Urothelium cell line (cell line): ENCODE measurements at regions not wholly inside any gene's neighbourhood (a gene's known extent, or its start where the extent isn't known, plus 50 kb on each side); places are given as distances from the start of the nearest gene placed in this dataset.
"Not testable (repeated sequence)": the region's sequence is repeated elsewhere in the genome, so short reads cannot be mapped to it uniquely, and the experiment has no call there.

Experiments
- DNase-seq: peaks from one replicate; pipeline ENCODE4 v3.0.0; 2011; ENCODE audit warnings: low spot score, mixed read lengths
- FAIRE-seq: peaks from 2 replicates; lab custom pipeline; 2011; peaks lifted over from hg19 to GRCh38; lab: Jason Lieb, UNC

- DNase-seq, FAIRE-seq: not testable (repeated sequence)
These were observed 320.7 kb downstream of the KLF13 start for GRCh38 chr15:31647337-31647826.

GRCh38 chr15:31649634-31650033 lies 323.0 kb downstream of the KLF13 start:
- not testable (repeated sequence) for FAIRE-seq, DNase-seq

DNA sequence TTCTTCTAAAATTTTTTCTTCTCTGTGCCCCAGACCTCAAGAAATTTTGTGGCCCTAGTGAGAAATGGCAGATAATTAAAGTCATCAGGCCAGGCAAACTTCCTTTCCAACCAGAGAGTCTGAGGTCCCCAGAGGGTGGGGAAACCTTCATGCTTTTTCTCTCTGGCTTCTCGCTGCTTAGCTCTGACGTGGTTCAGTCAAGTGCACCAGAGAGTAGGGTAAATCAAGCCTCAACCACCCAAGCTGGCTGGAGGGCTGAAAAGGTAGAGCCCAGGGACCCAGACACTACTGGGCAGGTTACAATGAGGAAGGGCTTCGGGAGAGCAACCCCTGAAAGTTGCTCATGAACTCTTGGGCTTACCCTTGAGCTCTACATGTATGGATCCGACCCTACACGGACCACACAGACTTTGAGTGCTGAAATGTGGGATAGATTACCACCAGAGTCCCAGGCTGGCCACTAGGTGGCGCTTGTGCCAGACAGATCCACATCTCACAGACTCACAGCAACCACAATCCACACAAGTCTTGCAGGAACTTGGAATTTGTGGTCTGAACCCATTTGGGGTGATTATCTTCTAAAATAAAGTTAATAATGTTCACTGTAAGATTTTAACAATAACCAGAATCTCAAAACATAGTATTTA lies 323.5 kb downstream of the KLF13 start:
- not testable (repeated sequence) for DNase-seq, FAIRE-seq

DNA sequence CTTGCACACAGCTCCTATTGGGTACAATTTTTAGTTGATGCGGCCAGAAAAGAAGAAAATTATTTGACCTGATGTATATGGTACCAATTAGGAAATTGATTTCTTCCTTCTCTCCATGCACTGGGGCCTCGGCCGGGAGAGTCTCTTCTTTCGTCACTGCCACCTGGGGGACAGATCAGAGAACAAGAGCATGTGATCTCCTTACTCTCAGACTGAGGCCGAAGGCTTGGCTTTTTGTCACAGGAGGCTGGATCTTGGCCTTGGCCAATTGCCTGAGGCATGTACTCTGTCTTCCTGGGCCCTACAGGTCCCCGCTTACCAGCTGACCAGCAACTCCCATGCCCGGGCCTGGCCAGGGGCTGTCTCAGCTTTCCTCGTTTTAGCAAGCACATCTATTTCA lies 330.3 kb downstream of the KLF13 start:
- not testable (repeated sequence) for DNase-seq, FAIRE-seq

DNA sequence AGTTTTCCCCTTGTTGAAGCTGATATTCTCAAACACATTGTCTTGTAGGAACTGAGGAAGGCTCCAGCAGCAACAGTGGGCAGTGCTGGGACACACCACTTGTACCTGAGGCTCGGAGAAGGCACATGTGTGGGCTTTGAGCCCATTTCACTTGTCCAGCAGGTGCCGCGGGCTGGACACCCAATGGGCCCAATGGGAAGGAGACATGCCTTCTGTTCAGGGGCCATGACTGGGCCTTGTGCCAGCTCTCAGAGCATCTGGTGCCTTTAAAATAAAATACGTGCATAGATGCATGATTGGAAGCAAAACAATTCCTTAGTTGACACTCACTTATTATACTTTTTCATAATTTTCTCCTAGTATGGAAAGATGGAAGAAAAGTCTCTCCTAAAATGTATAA lies 334.2 kb downstream of the KLF13 start:
- FAIRE-seq: no peak

DNA sequence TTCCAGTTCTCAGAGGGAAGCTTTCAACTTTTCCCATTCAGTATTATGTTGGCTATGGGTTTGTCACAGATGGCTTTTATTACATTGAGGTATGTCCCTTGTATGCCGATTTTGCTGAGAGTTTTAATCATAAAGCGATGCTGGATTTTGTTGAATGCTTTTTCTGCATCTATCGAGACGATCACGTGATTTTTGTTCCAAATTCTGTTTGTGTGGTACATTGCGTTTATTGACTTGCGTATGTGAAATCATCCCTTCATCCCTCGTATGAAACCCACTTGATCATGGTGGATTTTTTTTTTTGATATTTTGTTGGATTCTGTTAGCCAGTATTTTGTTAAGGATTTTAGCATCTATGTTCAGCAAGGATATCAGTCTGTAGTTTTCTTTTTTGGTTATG lies 339.1 kb downstream of the KLF13 start:
- FAIRE-seq, DNase-seq: not testable (repeated sequence)

More for the DNA sequence above, 334.2 kb downstream of the KLF13 start:
- no peak for DNase-seq

DNA sequence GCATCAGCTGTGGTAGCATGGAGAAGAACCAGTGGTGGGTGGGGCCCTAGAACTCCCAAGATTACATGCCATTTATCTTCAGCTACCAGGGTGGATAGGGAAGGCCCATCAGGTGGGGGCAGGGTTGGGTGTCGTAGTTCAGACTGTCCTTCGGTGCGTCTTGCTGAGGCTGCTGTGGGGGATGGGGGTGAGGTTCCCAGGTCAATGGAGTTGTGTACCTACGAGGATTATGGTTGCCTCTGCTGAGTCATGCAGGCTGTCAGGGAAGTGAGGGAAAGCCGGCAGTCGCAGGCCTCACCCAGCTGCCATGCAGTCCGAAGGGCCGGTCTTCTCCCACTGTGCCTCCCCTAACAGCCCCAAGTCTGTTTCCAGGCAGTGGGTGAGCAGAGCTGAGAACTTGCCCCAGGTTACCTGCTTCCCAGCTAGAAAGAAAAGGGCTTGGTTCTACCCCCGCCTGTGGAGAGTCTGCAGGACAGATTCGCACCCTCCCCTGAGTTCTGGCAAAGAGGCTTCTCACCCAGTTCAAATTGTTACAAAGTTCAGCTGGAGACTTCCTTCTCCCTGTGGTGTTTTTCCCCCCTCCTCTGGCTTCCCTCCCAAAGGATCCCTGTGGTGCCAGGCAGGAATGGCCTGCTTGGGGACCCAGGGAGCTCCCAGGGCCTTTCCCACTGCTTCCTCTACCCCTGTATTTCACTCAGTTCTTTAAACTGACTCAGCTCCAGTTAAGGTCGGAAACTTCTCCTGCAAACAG lies 342.7 kb downstream of the KLF13 start:
- not testable (repeated sequence) for DNase-seq, FAIRE-seq

DNA sequence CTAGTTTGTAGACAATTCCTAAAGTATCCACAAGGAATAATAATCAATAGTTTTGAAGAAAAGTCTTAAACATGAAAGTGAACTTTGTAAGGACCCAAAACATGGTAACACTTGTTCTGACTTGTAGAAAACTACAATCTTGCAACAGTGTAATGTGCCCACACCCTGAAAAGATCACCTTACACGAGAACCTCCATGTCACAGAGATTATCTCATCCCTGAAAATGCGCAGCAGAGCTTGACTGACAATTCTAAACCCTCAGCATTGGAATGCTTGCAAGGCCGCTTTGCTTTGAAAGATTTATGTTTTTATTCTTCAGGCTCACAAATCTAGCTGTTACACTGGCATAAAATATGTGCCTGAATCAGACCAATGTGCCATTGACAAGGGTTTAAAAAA lies 346.6 kb downstream of the KLF13 start:
- DNase-seq, FAIRE-seq: not testable (repeated sequence)

GRCh38 chr15:31681529-31682259 lies 348.6 kb upstream of the CHRNA7 start:
- FAIRE-seq, DNase-seq: not testable (repeated sequence)

- not testable (repeated sequence) for DNase-seq
These were observed 343.2 kb upstream of the CHRNA7 start for GRCh38 chr15:31687088-31687487.

DNA sequence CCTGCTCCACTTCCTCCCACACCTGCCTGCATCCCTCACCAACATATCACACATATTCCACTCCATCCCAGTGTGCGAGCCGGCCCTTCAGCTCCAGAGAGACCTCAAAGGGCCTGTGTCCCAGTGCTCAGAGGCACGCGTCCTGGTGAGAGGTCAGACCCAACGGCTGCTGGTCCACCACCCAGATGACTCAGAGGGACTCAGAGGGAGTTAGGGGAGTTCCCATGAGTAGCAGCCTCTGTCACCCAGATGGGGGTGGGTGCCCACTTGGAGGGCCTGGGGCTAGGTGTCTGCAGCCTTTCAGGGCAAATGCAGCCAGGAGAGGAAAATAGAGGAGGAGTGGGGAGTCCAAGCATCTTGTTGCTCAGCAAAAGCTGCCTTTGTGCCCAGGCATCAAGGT lies 333.8 kb upstream of the CHRNA7 start:
- not testable (repeated sequence) for DNase-seq, FAIRE-seq

More at GRCh38 chr15:31687088-31687487, 343.2 kb upstream of the CHRNA7 start:
- not testable (repeated sequence) for FAIRE-seq

- FAIRE-seq, DNase-seq: not testable (repeated sequence)
These were observed 325.1 kb upstream of the CHRNA7 start for GRCh38 chr15:31705076-31705678.

GRCh38 chr15:31707944-31708702 lies 322.2 kb upstream of the CHRNA7 start:
- FAIRE-seq, DNase-seq: not testable (repeated sequence)

- FAIRE-seq, DNase-seq: not testable (repeated sequence)
These were observed 321.5 kb upstream of the CHRNA7 start for GRCh38 chr15:31708703-31709327.

DNA sequence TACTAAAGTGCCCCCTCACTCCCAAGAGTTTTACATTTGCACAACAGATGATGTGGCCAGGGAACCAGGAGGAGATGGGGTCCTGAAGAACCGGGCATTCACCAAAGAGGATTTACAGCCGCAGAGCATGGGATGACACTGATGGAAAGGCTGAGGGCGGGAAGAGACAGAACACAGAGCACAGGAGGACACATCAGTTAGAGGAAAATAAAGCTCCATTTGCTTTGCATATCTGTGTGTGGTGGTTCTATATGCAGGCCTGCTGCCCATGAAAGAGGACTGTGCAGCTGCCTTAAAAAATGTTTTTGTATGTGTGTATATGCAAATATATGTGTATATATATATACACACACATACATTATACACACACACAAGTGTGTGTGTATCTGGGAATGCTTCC lies 320.8 kb upstream of the CHRNA7 start:
- not testable (repeated sequence) for FAIRE-seq, DNase-seq

GRCh38 chr15:31710806-31711205 lies 319.5 kb upstream of the CHRNA7 start:
- not testable (repeated sequence) for FAIRE-seq, DNase-seq

DNA sequence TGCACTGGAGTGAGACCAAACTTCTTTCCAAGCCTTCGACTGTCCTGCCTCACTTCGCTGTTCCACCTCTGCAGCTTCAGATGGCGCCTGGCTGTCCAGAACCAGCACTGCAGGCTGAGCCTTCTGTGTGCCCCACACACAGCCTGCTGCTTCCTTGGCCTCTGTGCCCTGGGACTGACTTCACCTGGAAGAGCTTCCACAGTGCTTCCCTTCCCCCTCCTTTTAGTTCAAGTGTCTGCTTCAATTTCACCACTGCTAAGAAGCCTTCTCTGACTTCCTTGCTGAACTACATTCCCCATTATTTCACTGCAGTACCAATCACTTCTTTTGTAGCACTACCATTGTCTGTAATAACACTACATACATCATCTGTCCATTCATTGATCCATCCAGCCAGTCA lies 315.1 kb upstream of the CHRNA7 start:
- not testable (repeated sequence) for FAIRE-seq, DNase-seq

DNA sequence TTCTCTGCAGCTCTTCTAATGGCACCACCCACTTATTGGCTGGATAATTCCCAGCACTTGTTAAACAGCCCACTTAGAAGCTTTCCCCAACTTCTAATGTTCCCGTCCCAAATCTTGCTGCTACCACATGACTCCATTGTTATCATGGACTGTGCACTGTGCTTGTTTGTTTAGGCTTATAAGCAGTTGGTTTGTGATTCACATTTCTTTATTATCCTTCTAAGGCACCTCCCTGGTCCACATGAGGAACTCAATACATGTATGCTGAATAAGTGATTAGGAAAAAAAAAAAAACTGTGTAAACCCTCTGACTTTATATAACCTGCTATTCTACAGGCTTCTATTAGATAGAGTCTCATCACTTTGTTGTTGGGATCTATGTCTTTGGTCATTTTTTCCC lies 311.7 kb upstream of the CHRNA7 start:
- not testable (repeated sequence) for DNase-seq, FAIRE-seq

- not testable (repeated sequence) for DNase-seq, FAIRE-seq
These were observed 310.8 kb upstream of the CHRNA7 start for GRCh38 chr15:31719396-31720022.
